ENCODE measurements at regions not wholly inside any gene's neighbourhood (a gene's known extent, or its start where the extent isn't known, plus 50 kb on each side); places are given as distances from the start of the nearest gene placed in this dataset.

DNA sequence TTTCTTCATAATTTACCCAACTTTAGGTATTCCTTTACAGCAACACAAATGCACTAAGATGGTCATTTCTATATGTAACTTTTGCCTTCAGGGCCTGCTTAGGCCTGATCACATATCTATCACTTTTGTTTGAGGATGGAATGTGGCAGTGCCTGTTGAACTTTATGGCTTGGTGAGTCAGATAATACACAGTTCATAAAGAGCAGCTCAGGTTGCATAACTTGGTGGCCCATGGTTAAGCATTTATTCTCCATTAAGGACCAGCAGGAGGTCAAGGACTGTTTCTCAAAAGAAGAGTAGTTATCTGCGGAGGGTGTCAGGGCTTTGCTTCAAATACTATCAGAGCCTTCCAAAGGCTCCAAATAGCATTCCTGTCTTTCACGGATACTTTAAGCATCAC, 124.1 kb upstream of the PDHA2 start:
- TF ChIP-seq, protein P1, sequence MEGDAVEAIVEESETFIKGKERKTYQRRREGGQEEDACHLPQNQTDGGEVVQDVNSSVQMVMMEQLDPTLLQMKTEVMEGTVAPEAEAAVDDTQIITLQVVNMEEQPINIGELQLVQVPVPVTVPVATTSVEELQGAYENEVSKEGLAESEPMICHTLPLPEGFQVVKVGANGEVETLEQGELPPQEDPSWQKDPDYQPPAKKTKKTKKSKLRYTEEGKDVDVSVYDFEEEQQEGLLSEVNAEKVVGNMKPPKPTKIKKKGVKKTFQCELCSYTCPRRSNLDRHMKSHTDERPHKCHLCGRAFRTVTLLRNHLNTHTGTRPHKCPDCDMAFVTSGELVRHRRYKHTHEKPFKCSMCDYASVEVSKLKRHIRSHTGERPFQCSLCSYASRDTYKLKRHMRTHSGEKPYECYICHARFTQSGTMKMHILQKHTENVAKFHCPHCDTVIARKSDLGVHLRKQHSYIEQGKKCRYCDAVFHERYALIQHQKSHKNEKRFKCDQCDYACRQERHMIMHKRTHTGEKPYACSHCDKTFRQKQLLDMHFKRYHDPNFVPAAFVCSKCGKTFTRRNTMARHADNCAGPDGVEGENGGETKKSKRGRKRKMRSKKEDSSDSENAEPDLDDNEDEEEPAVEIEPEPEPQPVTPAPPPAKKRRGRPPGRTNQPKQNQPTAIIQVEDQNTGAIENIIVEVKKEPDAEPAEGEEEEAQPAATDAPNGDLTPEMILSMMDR (IDR thresholded peaks at IDR 0.05) = no peak
- no peak for ATAC-seq (ENCODE audit: low FRiP score)
- no peak for DNase-seq (ENCODE audit: low spot score)

DNA sequence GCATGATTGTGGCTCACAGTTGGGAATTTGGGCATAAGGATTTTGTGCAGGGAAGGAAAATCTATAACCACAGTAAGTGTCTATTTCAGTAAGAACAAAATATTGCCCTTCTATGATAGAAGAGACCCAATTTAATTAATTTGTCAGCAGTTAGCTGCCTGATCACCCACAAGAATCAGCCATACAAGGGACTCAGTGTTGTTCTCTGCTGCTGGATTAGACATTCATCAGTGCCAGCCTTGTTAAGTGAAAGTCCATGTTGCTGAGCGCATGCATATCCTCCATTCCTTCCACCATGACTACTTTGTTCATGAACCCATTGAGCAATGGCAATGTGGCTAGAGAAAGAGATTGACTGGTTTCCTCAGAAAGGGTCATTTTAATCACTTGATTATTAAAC, 125.3 kb upstream of the PDHA2 start:
- ATAC-seq (ENCODE audit: low FRiP score) = no peak
- TF ChIP-seq, protein P1 (IDR thresholded peaks at IDR 0.05) = no peak
- no peak for DNase-seq (ENCODE audit: low spot score)

GRCh38 chr4:95705323-95705722, 134.6 kb upstream of the PDHA2 start:
- ATAC-seq (ENCODE audit: low FRiP score) (no peak), DNase-seq (ENCODE audit: low spot score) (no peak)
- TF ChIP-seq, protein P1 (IDR thresholded peaks at IDR 0.05) = no peak

DNA sequence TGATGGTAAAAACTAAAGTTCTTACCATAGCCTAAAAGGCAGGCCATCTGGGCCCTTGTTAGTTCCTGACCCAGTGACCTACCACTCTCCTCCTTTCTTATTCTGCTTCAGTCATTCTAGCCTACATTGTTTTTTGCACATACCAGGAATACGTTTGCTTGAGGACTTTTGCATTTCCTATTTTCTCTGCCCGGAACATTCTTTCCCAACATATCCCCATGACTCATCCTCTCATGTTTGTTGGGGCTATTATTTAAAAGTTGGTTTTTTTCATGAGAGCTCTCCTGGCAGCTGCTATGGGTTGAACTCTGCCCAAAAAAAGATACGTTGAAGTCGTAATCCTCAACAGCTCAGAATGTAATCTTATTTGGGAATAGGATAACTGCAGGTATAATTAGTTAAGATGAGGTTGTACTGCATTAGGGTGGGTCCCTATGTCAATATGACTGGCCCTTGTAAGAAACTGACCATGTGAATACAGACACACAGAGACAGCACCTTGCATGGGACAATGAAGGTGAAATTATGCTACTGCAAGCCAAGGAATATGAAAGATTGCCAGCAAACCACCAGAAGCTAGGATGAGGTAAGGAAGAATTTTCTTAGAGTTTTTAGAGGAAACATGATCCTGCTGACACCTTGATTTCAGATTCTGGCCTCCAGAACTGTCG, 138.3 kb upstream of the PDHA2 start:
- ATAC-seq (ENCODE audit: low FRiP score) (peak; percentile 94), DNase-seq (ENCODE audit: low spot score) (no peak)
- TF ChIP-seq, protein P1 (IDR thresholded peaks at IDR 0.05) = no peak

DNA sequence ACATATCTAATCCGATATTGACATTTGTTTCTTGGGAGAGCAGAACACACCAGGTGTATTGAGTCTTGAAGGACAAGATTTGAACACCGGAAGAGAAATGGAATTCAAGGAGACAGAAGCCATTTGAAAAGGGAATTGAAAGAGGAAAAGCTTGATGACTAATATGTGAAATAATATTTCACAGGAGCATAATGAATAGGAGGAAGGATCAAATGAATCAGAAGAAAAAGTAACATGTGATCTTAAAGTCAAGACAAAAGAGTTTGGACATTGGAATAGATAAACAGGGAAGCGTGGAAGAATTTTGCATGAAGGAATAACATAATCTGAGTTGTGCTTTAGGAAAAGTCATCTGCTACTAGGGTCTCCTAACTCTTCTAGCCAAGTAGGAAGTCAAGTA, 145.5 kb upstream of the PDHA2 start:
- TF ChIP-seq, protein P1 (IDR thresholded peaks at IDR 0.05) = no peak
- DNase-seq (ENCODE audit: low spot score) = no peak
- ATAC-seq (ENCODE audit: low FRiP score) = no peak

DNA sequence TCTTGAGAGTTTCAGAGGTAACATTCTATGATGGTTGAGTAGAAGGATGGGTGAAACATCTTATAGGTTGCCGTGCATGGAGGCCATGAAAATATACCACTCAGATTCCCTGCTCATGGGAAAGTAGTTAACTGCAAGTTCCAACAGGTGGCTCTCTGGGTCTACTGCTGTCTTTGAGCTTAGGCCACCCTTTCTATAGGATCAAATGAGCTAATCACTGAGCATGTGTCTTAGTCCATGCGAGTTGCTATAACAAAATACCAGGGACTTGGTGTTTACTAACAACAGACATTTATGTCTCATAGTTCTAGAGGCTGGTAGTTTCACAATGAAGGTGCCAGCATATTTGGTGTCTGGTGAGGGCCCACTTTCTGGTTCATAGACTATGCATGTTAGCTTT, 144.8 kb upstream of the UNC5C start:
- ATAC-seq (ENCODE audit: low FRiP score) = no peak
- DNase-seq (ENCODE audit: low spot score) = no peak
- TF ChIP-seq, protein P1 (IDR thresholded peaks at IDR 0.05) = no peak

- TF ChIP-seq, protein P1 (IDR thresholded peaks at IDR 0.05) = no peak
- ATAC-seq (ENCODE audit: low FRiP score) = no peak
- DNase-seq (ENCODE audit: low spot score) = no peak
Measured at GRCh38 chr4:95676190-95676589, 127.4 kb upstream of the UNC5C start.

Data from omental fat pad (tissue), 3 donors.